ENCODE measurements at regions not wholly inside any gene's neighbourhood (a gene's known extent, or its start where the extent isn't known, plus 50 kb on each side); places are given as distances from the start of the nearest gene placed in this dataset.

- no peak overlapping the region for H2BK120ac ChIP-seq (ENCODE audit: low read depth, low read length)
- no peak overlapping the region for H3K56ac ChIP-seq (ENCODE audit: extremely low read depth, insufficient read depth, low read length)
- no peak overlapping the region for H4K8ac ChIP-seq (ENCODE audit: low read depth in 2 of 2, low read length in 2 of 2)
- no peaks in the 10 kb centered on the region for H3K9me1 ChIP-seq (ENCODE audit: insufficient read depth, low read length)
- no peak overlapping the region for H2AFZ ChIP-seq (replicated peaks; ENCODE audit: low read length, poor library complexity)
- no peak overlapping the region for H2BK15ac ChIP-seq (ENCODE audit: low read depth, low read length)
- no peaks in the 10 kb centered on the region for H3K4me1 ChIP-seq (ENCODE audit: control insufficient read depth, insufficient read depth, low read length)
- H3K79me1 ChIP-seq (ENCODE audit: low read depth in 1 of 2, low read length in 2 of 2): no peaks in the 10 kb centered on the region
- ChIA-PET POLR2A (ENCODE audit: unreplicated experiment) (no interaction called here), CTCF (no interaction called here)
- H4K20me1 ChIP-seq (ENCODE audit: insufficient read depth, low read length): no peaks in the 10 kb centered on the region
- H3K14ac ChIP-seq (replicated peaks; ENCODE audit: low read depth, low read length): no peak overlapping the region
- no peak overlapping the region for H2AK9ac ChIP-seq (replicated peaks; ENCODE audit: low read depth, low read length, poor library complexity)
- no peak overlapping the region for H3K4ac ChIP-seq (ENCODE audit: low read depth, low read length)
- no peak overlapping the region for H3K27ac ChIP-seq (ENCODE audit: insufficient read depth, low read length)
- in situ Hi-C loops (cut with MboI; ENCODE audit: low sequenced_read_pairs): no loop called here
- BruUV-seq (replicated peaks): no TSS peak
- H3K9me3 ChIP-seq (ENCODE audit: control insufficient read depth, insufficient read depth, low read length): peaks cover under 1% of the 10 kb centered on the region; the same call in 1 of the 2 replicates
- dilution Hi-C loops (cut with HindIII; ENCODE audit: low sequenced_read_pairs, unreplicated experiment): no loop called here
- H4K5ac ChIP-seq (ENCODE audit: low read depth, low read length): no peak overlapping the region
- no peak overlapping the region for H3K4me2 ChIP-seq (ENCODE audit: low read depth, low read length)
- no peak overlapping the region for H3K4me3 ChIP-seq (ENCODE audit: insufficient read depth, low read depth, low read length)
- H2BK5ac ChIP-seq (ENCODE audit: low read depth, low read length, poor library complexity, severe bottlenecking): no peak overlapping the region
- H3K18ac ChIP-seq (ENCODE audit: low read depth, low read length): no peak overlapping the region
- H3K27me3 ChIP-seq (ENCODE audit: control insufficient read depth, insufficient read depth, low read length): peaks cover 3% of the 10 kb centered on the region; the same call in 1 of the 2 replicates
- TF ChIP-seq BHLHE40 (IDR thresholded peaks at IDR 0.05; ENCODE audit: low read depth, low read length) (no peak), RAD21 (IDR thresholded peaks at IDR 0.05; ENCODE audit: low read length) (no peak)
- intact Hi-C loops (cut with micrococcal nuclease): no loop called here
- ATAC-seq (ENCODE audit: low read depth): no peak
- H3K9ac ChIP-seq (ENCODE audit: low read depth, low read length): no peak overlapping the region
- no peak overlapping the region for H2AK5ac ChIP-seq (ENCODE audit: low read depth, low read length)
- H3K36me3 ChIP-seq (ENCODE audit: control insufficient read depth, insufficient read depth, low read length): no peaks in the 10 kb centered on the region
- no peak for DNase-seq
- H2BK20ac ChIP-seq (ENCODE audit: low read depth, low read length): no peak overlapping the region
- H3K23ac ChIP-seq (ENCODE audit: low read depth, low read length): no peak overlapping the region
- no CpG with 5 or more reads among the region's 3 CpGs for WGBS, 2 experiments (ENCODE audit: extremely low coverage in 2 of 2, insufficient read length in 1 of 2)
- no peak overlapping the region for H4K91ac ChIP-seq (ENCODE audit: insufficient read depth, low read depth, low read length)
Observed at GRCh38 chrX:38937926-38938325, 136.7 kb downstream of the MID1IP1 start.

Measured in IMR-90 (cell line).